Activated naive CD8-positive, alpha-beta T cell (primary cell): ENCODE measurements at regions not wholly inside any gene's neighbourhood (a gene's known extent, or its start where the extent isn't known, plus 50 kb on each side); places are given as distances from the start of the nearest gene placed in this dataset.

Experiments used
- H3K27ac Mint-ChIP-seq: one replicate; pipeline ENCODE4 v1.8.0; 2021; ENCODE audit warnings: mixed read lengths
- H3K27me3 Mint-ChIP-seq: one replicate; pipeline ENCODE4 v1.8.0; 2021; ENCODE audit warnings: mixed read lengths
- H3K36me3 Mint-ChIP-seq: one replicate; pipeline ENCODE4 v1.8.0; 2021; ENCODE audit warnings: mixed read lengths
- H3K4me1 Mint-ChIP-seq: one replicate; pipeline ENCODE4 v1.8.0; 2021; ENCODE audit warnings: low read depth, mixed read lengths
- H3K4me3 Mint-ChIP-seq: one replicate; pipeline ENCODE4 v1.8.0; 2021; ENCODE audit warnings: mild to moderate bottlenecking, mixed read lengths
- H3K9me3 Mint-ChIP-seq: one replicate; pipeline ENCODE4 v1.8.0; 2021; ENCODE audit warnings: low read depth, mixed read lengths

GRCh38 chr6:144639654-144640053, 354.5 kb downstream of the UTRN start:
- no peaks in the 10 kb centered on the region for H3K9me3 Mint-ChIP-seq
- no peaks in the 10 kb centered on the region for H3K27me3 Mint-ChIP-seq
- peaks cover 2% of the 10 kb centered on the region for H3K36me3 Mint-ChIP-seq
- no peak overlapping the region for H3K4me3 Mint-ChIP-seq
- H3K4me1 Mint-ChIP-seq, result peaks cover 15% of the 10 kb centered on the region
- no peak overlapping the region for H3K27ac Mint-ChIP-seq

DNA sequence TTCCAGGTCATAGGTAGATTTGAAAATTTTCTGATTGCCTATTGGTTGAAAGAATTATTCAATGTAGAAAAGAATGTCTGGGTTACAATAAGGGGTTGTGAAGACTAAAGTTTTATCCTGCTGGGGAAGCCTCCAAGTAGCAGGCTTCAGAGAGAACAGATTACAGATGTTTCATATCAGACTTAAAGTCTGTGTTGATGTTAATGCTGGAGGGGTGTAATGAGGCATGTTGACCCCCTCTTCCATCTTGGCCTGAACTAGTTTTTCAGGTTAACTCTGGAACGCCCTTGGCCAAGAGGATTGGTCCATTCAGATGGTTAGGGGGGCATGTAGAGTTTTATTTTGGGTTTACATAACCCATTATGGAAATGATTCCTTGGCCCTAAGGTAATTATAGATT, 356.2 kb downstream of the UTRN start:
- Mint-ChIP-seq H3K4me1 (peaks cover 15% of the 10 kb centered on the region), H3K27ac (no peak overlapping the region), H3K27me3 (no peaks in the 10 kb centered on the region), H3K9me3 (no peaks in the 10 kb centered on the region), H3K36me3 (no peaks in the 10 kb centered on the region), H3K4me3 (no peak overlapping the region)

DNA sequence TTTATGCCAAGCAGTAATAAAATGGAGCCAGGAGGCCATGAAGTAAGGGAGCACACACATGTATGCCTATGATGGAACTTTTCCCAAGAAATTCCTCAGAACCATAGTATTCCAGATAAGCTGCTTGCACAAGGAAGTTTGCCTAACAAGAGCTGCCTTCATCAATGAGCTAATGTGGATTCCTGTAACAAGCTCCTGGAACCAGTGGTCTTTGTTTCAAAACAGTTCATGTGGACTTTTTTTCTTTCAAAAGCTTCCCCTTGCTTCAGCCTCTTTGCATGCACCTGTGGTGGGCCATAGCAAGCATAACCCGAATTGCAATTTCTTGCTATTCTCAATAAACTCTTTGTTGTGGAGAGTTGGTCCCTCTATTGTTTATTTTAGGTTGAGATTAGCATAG, 359.6 kb downstream of the UTRN start:
- H3K4me1 Mint-ChIP-seq, result peaks cover 5% of the 10 kb centered on the region
- no peak overlapping the region for H3K4me3 Mint-ChIP-seq
- H3K27me3 Mint-ChIP-seq, result no peaks in the 10 kb centered on the region

DNA sequence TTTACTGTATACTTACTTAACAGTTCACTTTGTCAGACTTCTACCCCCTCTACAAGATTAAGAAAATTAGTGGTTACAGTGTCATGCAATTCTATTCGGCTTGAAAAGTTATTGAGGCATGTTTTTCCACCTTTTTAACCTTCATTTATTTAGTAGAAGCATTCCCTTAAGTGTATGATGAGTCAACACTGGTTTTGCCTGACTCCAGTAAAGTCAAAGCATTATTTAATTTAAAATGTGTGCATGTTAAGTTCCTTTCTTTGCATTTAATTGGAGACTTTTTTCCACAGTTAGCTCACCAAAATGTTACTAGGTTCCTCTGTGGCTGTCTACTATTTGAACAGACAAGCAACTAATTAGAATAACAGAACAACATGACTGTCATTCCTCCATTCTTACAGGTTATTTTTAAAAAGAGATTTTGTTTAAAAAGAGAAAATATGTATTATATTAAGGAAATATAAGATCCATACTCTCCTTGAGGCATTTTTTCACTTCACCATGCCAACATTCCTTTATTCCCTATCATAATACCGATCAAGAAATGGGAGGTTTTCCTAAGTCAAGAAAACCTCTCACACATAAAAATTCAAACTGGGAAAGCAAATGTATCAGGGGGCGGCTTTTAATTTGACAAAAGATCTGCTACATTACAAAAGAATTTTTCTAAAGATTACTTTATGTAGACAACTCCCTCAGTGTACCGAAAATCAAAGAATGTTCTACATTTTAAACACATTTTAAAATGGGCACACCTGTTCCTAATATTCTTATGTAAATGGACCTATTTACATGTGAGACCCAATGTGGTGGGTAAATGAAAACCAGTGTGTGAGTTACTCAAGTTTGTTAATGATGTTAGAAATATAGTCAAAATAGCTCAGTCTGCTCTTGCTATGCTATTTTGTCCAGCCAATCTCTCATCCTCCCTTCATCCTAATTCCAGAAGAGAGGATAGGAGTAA, 361.2 kb downstream of the UTRN start:
- Mint-ChIP-seq H3K27ac (no peak overlapping the region), H3K4me1 (peaks cover 7% of the 10 kb centered on the region)

More for the DNA sequence above, 359.6 kb downstream of the UTRN start:
- H3K27ac Mint-ChIP-seq, result no peak overlapping the region
- peaks cover 5% of the 10 kb centered on the region for H3K36me3 Mint-ChIP-seq
- H3K9me3 Mint-ChIP-seq, result peaks cover 7% of the 10 kb centered on the region

DNA sequence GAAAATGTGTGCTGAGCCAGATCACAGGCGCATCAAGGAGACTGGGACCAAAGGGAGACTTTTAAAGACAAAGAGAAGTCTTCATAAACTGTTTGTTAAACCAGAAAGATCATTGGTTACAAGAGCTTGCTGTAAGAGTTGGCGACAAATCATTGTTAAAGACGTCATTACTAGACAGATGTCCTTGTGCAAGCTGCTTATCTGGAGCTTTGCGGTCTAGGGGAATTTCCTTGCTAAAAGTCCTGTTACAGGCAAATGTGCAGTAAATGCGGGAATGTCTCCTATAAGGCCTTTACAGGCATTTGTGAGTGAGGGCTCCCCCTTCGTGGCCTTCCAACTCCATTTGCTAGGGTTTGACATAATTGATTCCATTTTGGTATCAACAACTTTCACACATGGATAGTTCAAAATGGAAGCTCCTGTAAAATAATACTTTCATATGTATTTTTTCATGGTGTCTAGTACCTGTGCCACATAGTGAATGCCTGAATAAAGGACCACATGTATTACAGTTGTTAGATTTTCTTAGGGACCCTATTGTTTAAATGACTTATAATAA, 362.4 kb downstream of the UTRN start:
- Mint-ChIP-seq H3K36me3 (peaks cover 14% of the 10 kb centered on the region), H3K4me1 (peaks cover 14% of the 10 kb centered on the region), H3K4me3 (no peak overlapping the region), H3K27ac (no peak overlapping the region), H3K27me3 (no peaks in the 10 kb centered on the region), H3K9me3 (peaks cover 7% of the 10 kb centered on the region)

More for the DNA sequence above, 361.2 kb downstream of the UTRN start:
- Mint-ChIP-seq H3K4me3 (no peak overlapping the region), H3K27me3 (no peaks in the 10 kb centered on the region), H3K9me3 (peaks cover 7% of the 10 kb centered on the region), H3K36me3 (peaks cover 7% of the 10 kb centered on the region)

DNA sequence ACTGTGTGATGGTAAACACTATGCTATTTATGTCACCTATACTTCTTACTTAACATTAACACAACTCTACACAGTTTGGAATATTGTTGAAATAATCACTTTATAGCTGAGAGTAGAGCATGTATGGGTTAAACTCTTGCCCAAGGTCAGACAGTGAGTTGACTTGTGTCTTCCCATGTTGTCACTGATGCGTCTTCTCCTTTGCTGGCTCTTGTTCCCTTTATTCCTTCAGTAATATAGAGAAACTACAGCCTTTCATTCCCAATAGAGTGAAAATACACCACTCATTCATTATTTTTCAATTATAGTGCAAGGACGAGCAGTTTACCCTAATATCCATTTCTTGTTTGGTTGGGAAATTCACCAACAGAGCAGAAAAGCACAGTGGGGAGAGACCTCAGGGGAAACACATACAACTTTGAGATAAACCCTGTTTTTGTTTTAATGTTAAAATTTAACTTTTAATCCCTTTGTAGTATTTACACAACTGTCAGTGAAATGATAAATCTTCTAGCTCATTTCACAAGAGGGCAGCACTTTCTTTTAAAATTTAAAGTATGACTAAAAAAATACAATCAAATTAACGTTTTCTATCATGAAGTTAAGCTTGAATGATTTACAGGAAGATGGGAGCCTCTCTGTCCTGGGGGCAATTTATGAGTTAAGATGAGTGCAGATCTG, 363.0 kb downstream of the UTRN start:
- peaks cover 18% of the 10 kb centered on the region for H3K4me1 Mint-ChIP-seq
- no peaks in the 10 kb centered on the region for H3K27me3 Mint-ChIP-seq
- peak overlapping the region; percentile 19 for H3K27ac Mint-ChIP-seq
- H3K36me3 Mint-ChIP-seq, result peaks cover 14% of the 10 kb centered on the region
- H3K9me3 Mint-ChIP-seq, result peaks cover 7% of the 10 kb centered on the region
- H3K4me3 Mint-ChIP-seq, result no peak overlapping the region

DNA sequence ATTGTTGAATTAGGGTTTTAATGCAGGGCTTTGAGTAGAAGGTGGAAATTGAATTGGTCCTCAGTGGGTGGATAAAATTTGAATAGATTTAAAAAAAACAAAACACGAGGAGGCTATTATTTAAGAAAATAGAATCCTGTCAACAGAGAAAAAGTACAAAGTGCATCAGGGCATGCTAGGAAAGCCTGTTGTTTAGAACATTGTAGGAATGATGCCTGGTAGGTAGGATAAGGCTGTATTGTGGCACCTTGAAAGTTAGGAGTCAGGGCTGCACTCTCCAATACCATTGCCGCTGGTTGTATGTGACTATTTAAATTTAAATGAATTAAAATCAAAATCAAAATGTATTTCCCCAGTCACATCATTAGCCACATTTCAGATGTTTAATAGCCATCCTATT, 363.9 kb downstream of the UTRN start:
- Mint-ChIP-seq H3K4me3 (no peak overlapping the region), H3K36me3 (peaks cover 14% of the 10 kb centered on the region), H3K9me3 (peaks cover 7% of the 10 kb centered on the region), H3K4me1 (peaks cover 26% of the 10 kb centered on the region), H3K27ac (no peak overlapping the region), H3K27me3 (no peaks in the 10 kb centered on the region)

DNA sequence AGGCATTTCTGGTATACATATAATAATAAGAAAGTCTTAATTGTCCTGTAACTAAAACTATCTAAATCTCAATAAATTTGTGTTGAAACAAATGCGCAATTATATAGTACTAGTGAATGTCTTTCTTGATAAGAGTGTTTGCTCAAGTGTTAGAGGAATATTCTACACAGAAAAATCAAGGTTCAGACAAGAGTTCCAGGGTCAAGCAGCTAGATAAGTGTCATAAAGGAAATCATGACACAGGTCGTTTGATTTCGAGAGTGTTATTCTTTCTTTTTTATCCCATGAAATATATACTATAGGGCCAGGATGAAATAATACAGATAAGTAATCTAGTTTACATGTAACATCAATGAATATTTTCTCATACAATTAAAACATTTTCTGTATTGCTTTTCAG, 366.1 kb downstream of the UTRN start:
- H3K9me3 Mint-ChIP-seq, result peaks cover 7% of the 10 kb centered on the region
- no peak overlapping the region for H3K27ac Mint-ChIP-seq
- peaks cover 14% of the 10 kb centered on the region for H3K36me3 Mint-ChIP-seq
- peaks cover 37% of the 10 kb centered on the region for H3K4me1 Mint-ChIP-seq
- H3K27me3 Mint-ChIP-seq, result no peaks in the 10 kb centered on the region
- no peak overlapping the region for H3K4me3 Mint-ChIP-seq

GRCh38 chr6:144652292-144652891, 367.3 kb downstream of the UTRN start:
- peaks cover 7% of the 10 kb centered on the region for H3K9me3 Mint-ChIP-seq
- peaks cover 12% of the 10 kb centered on the region for H3K36me3 Mint-ChIP-seq
- H3K27ac Mint-ChIP-seq, result no peak overlapping the region
- peaks cover 39% of the 10 kb centered on the region for H3K4me1 Mint-ChIP-seq
- H3K4me3 Mint-ChIP-seq, result no peak overlapping the region
- no peaks in the 10 kb centered on the region for H3K27me3 Mint-ChIP-seq

DNA sequence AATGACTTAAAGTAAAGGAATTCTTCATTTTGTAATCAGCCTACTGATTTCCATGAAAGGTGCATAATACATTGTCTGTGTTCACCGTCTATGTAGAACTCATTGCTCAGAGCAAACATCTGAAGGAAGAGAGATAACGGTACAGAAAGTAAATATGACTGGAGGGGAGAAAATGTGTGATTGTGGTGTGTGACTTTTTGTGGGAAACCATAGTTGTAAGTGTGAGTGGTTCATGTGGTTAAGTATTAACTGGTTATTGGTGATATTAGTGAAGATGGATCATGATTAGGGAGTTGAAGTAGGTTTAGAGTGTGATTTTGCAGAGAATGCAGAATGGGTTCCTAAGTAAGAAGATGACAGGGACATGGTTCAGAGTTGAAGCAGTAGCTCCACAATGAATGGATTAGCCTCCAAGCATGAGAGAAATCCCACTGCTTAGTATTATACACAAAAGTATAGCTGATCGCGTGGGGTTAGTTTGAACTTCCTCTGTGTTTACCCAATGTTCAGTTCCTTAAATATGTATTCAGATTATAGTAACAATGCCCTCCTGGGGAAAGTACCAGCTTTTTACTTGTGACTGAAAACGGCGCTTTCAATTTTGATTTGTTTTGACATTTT, 368.9 kb downstream of the UTRN start:
- Mint-ChIP-seq H3K4me1 (peaks cover 55% of the 10 kb centered on the region), H3K27ac (peak overlapping the region; percentile 22), H3K27me3 (no peaks in the 10 kb centered on the region), H3K4me3 (peak overlapping the region; percentile 27), H3K9me3 (no peaks in the 10 kb centered on the region), H3K36me3 (peaks cover 9% of the 10 kb centered on the region)

GRCh38 chr6:144654506-144654905, 369.4 kb downstream of the UTRN start:
- Mint-ChIP-seq H3K9me3 (no peaks in the 10 kb centered on the region), H3K27me3 (no peaks in the 10 kb centered on the region), H3K4me3 (no peak overlapping the region), H3K27ac (no peak overlapping the region), H3K4me1 (peaks cover 61% of the 10 kb centered on the region), H3K36me3 (peaks cover 9% of the 10 kb centered on the region)

DNA sequence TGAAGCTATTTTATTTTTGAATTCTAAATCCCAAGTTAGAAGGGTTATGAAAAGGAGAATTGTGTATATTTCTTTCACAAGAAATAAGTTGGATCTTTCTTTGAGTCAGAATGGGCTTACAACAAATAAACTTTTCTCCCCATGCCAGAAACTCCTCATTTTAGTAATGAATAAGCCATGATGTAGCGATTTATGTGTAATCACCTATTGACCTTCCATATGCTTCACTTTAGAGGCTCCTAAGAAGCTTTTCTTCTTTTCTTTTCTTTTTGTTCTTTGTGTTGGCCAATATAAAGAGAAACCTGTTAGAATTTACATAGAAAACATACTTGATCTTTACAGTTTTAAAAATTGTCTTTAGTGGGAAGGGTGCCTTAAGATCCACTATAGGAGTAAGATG, 370.2 kb downstream of the UTRN start:
- Mint-ChIP-seq H3K4me3 (no peak overlapping the region), H3K27me3 (no peaks in the 10 kb centered on the region), H3K9me3 (no peaks in the 10 kb centered on the region), H3K36me3 (peaks cover 9% of the 10 kb centered on the region), H3K27ac (peak overlapping the region; percentile 54), H3K4me1 (peaks cover 68% of the 10 kb centered on the region)

DNA sequence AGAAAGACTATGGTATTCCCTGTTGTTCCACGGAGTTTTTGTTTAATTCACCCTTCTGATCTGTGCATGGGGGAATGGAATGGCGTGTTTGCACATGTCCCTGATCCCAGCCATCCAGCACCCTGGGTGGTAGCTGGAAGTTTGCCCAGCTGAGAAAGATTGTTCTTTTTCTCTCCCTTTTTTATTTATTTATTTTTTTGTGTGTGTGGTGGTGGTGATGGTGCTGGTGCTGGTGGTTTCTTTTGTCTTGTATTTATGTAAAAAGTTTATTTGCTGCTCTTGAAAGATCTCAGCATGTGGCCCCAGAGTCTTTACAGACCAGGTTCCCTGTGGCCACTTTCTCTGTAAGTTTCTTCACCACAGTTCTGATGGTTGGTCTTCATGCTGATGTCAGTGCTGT, 372.6 kb downstream of the UTRN start:
- Mint-ChIP-seq H3K27me3 (no peaks in the 10 kb centered on the region), H3K9me3 (no peaks in the 10 kb centered on the region), H3K27ac (peak overlapping the region; percentile 47), H3K4me3 (no peak overlapping the region), H3K4me1 (peaks cover 63% of the 10 kb centered on the region), H3K36me3 (peaks cover 2% of the 10 kb centered on the region)
